Thyroid gland (tissue), 4 donors: ENCODE measurements at regions not wholly inside any gene's neighbourhood (a gene's known extent, or its start where the extent isn't known, plus 50 kb on each side); places are given as distances from the start of the nearest gene placed in this dataset.

ENCODE experiments used
- CTCF ChIP-seq, 6 experiments: fragments of 200-600 bp in 3 of 6; fragments of 450-650 bp in 3 of 6; sonication (generic) in 3 of 6; IDR thresholded peaks; one replicate each; pipeline ENCODE4 v1.5.1; 2016 to 2019; ENCODE audit warnings: antibody characterized with exemption in 6 of 6, mild to moderate bottlenecking in 2 of 6, inconsistent platforms in 1 of 6, moderate library complexity in 1 of 6
- POLR2A ChIP-seq, 2 donors: fragments of 450-650 bp; IDR thresholded peaks; one replicate each; pipeline ENCODE4 v1.6.1; 2017; ENCODE audit warnings: antibody characterized with exemption in 2 of 2, mild to moderate bottlenecking in 2 of 2, moderate library complexity in 1 of 2

DNA sequence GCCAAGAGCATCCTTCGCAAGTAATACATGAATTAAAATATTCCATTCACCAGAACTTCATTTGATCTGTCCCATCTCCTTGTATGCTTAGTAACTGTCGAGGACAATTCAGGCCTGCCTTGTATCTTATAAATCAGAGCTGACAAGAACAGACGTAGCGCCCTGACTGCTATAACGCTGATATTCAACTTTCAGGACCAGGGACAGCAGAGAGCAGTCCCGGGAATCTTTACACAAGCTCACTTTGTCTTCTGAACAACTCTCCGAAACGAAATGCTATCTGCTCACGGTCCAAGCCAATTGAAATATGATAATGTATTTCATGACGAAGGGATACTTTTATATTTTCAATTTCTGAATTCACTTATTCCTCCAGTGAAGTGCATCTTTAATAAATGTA, 175.7 kb downstream of the VCY1B start:
- TF ChIP-seq CTCF (IDR thresholded peaks at IDR 0.05) (no peak), POLR2A (IDR thresholded peaks at IDR 0.05) (no peak)
